Trophoblast cell (in vitro differentiated cells and primary cell): ENCODE measurements at regions not wholly inside any gene's neighbourhood (a gene's known extent, or its start where the extent isn't known, plus 50 kb on each side); places are given as distances from the start of the nearest gene placed in this dataset.
A peak's percentile ranks its signal among the peaks of the same experiment; 100 is the strongest.

Source experiments
- DNase-seq, 2 donors: peaks; one replicate each; pipeline ENCODE4 v3.0.0-alpha.2; 2016
- H2AFZ ChIP-seq: 2 replicates; pipeline ENCODE4 v1.6.1; 2013; ENCODE audit warnings: low read length, moderate library complexity, mild to moderate bottlenecking; ENCODE audit not compliant: insufficient read depth, poor library complexity
- H2AK5ac ChIP-seq: 2 replicates; pipeline ENCODE4 v1.6.1; 2013; ENCODE audit warnings: mild to moderate bottlenecking, low read length
- H2BK120ac ChIP-seq: 2 replicates; pipeline ENCODE4 v1.6.1; 2013; ENCODE audit warnings: low read length, mild to moderate bottlenecking, moderate library complexity; ENCODE audit not compliant: insufficient read depth, poor library complexity
- H2BK12ac ChIP-seq: 2 replicates; pipeline ENCODE4 v1.6.1; 2013; ENCODE audit warnings: mild to moderate bottlenecking, low read length, moderate library complexity
- H2BK5ac ChIP-seq: 2 replicates; pipeline ENCODE4 v1.6.1; 2013; ENCODE audit warnings: low read length, low read depth, moderate library complexity, mild to moderate bottlenecking; ENCODE audit not compliant: poor library complexity
- H3K14ac ChIP-seq: 2 replicates; pipeline ENCODE4 v1.6.1; 2013; ENCODE audit warnings: mild to moderate bottlenecking, low read length
- H3K18ac ChIP-seq: 2 replicates; pipeline ENCODE4 v1.6.1; 2013; ENCODE audit warnings: mild to moderate bottlenecking, low read length
- H3K23ac ChIP-seq: 2 replicates; pipeline ENCODE4 v1.6.1; 2013; ENCODE audit warnings: low read length
- H3K27ac ChIP-seq: 2 replicates; pipeline ENCODE4 v1.5.1; 2013; ENCODE audit warnings: low read depth, mild to moderate bottlenecking, inconsistent platforms, low read length, moderate library complexity
- H3K27me3 ChIP-seq: 2 replicates; pipeline ENCODE4 v1.6.1; 2013; ENCODE audit warnings: inconsistent platforms, mild to moderate bottlenecking, low read length, moderate library complexity; ENCODE audit not compliant: insufficient read depth
- H3K36me3 ChIP-seq, 2 experiments: 1 replicate in 1 of 2; 2 replicates in 1 of 2; pipeline ENCODE4 v1.6.1; 2013; ENCODE audit warnings: low read length in 2 of 2, mild to moderate bottlenecking in 2 of 2, moderate library complexity in 1 of 2; ENCODE audit not compliant: insufficient read depth in 2 of 2, control insufficient read depth in 1 of 2
- H3K4ac ChIP-seq: 2 replicates; pipeline ENCODE4 v1.6.1; 2013; ENCODE audit warnings: low read depth, mild to moderate bottlenecking, low read length, moderate library complexity
- H3K4me1 ChIP-seq, 2 experiments: 1 replicate in 1 of 2; 2 replicates in 1 of 2; pipeline ENCODE4 v1.6.1; 2013; ENCODE audit warnings: low read length in 2 of 2, mild to moderate bottlenecking in 2 of 2, moderate library complexity in 1 of 2; ENCODE audit not compliant: insufficient read depth in 2 of 2, control insufficient read depth in 1 of 2
- H3K4me2 ChIP-seq: 2 replicates; pipeline ENCODE4 v1.6.1; 2013; ENCODE audit warnings: inconsistent platforms, mild to moderate bottlenecking, low read length, moderate library complexity
- H3K4me3 ChIP-seq: 2 replicates; pipeline ENCODE4 v1.5.1; 2013; ENCODE audit warnings: mild to moderate bottlenecking, low read depth, low read length, inconsistent platforms
- H3K79me1 ChIP-seq: one replicate; pipeline ENCODE4 v1.6.1; 2013; ENCODE audit warnings: low read length
- H3K79me2 ChIP-seq: 2 replicates; pipeline ENCODE4 v1.6.1; 2013; ENCODE audit warnings: low read length, mild to moderate bottlenecking; ENCODE audit not compliant: control insufficient read depth, insufficient read depth, poor library complexity
- H3K9ac ChIP-seq: 2 replicates; pipeline ENCODE4 v1.6.1; 2013; ENCODE audit warnings: mild to moderate bottlenecking, low read length
- H3K9me3 ChIP-seq: 2 replicates; pipeline ENCODE4 v1.6.1; 2013; ENCODE audit warnings: low read depth, mild to moderate bottlenecking, control low read depth, inconsistent platforms, low read length; ENCODE audit not compliant: insufficient read depth
- H4K12ac ChIP-seq: 2 replicates; pipeline ENCODE4 v1.6.1; 2013; ENCODE audit warnings: low read depth, mild to moderate bottlenecking, low read length, moderate library complexity
- H4K8ac ChIP-seq: 2 replicates; pipeline ENCODE4 v1.6.1; 2013; ENCODE audit warnings: low read depth, mild to moderate bottlenecking, low read length, moderate library complexity
- H4K91ac ChIP-seq: one replicate; pipeline ENCODE4 v1.6.1; 2013; ENCODE audit warnings: low read depth, mild to moderate bottlenecking, low read length, moderate library complexity
- WGBS: extraction: QIAGEN DNeasy Blood & Tissue Kit; methylation state at CpG from one replicate; pipeline ENCODE4 v1.1.7; 2013; ENCODE audit warnings: missing lambda C conversion rate; ENCODE audit not compliant: insufficient read length, insufficient coverage; ENCODE audit errors: extremely low coverage; 5-methylcytosine and 5-hydroxymethylcytosine counted together

DNA sequence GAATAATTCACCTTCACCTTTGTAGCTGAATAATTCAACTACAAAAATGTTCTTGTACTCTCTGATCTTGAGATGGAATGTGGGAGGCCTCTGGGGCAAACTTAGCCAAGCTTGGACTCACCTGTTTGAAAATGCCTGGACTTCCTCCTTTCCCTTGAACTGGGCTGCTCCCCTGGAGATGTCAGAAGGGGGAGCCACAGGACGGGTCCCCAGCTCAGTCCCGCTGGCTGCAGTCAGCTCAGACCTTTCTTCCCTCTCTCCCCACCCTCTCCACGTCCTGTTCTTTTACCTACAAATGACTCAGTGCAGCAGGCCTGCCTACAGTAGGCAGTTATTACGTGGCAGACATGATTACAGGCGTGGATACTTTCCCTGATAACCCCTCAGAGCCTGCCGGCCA, 131.5 kb upstream of the RALGAPA2 start:
- peak; percentile 33 to 44 for DNase-seq
- no peak overlapping the region for H2BK120ac ChIP-seq
- H2AK5ac ChIP-seq: no peak overlapping the region
- H3K4me2 ChIP-seq: no peak overlapping the region
- no peak overlapping the region for H4K12ac ChIP-seq
- H3K14ac ChIP-seq: no peak overlapping the region
- no peak overlapping the region for H3K27ac ChIP-seq
- no peaks in the 10 kb centered on the region for H3K36me3 ChIP-seq
- no peaks in the 10 kb centered on the region for H3K79me2 ChIP-seq
- H3K4ac ChIP-seq: no peak overlapping the region
- no peaks in the 10 kb centered on the region for H3K9me3 ChIP-seq
- H2BK5ac ChIP-seq: no peak overlapping the region
- H4K91ac ChIP-seq: no peak overlapping the region
- H3K9ac ChIP-seq: no peak overlapping the region
- no peaks in the 10 kb centered on the region for H3K27me3 ChIP-seq
- peaks cover 3% of the 10 kb centered on the region in 2 experiments for H3K4me1 ChIP-seq
- no peak overlapping the region for H3K18ac ChIP-seq
- no CpG with 5 or more reads among the region's 6 CpGs for WGBS
- H3K4me3 ChIP-seq: no peak overlapping the region
- no peak overlapping the region for H2AFZ ChIP-seq
- no peaks in the 10 kb centered on the region for H3K79me1 ChIP-seq
- no peak overlapping the region for H4K8ac ChIP-seq
- no peak overlapping the region for H2BK12ac ChIP-seq
- no peak overlapping the region for H3K23ac ChIP-seq

GRCh38 chr20:20839771-20840170, 127.3 kb upstream of the RALGAPA2 start:
- Histone ChIP-seq H4K8ac (no peak overlapping the region), H3K27me3 (peaks cover 2% of the 10 kb centered on the region), H3K79me2 (no peaks in the 10 kb centered on the region), H2AFZ (no peak overlapping the region), H3K27ac (no peak overlapping the region), H3K79me1 (no peaks in the 10 kb centered on the region), H3K9ac (no peak overlapping the region), H3K14ac (no peak overlapping the region), H3K36me3 (no peaks in the 10 kb centered on the region), H3K23ac (no peak overlapping the region), H3K4me1 (peaks cover 3% of the 10 kb centered on the region in 2 experiments), H4K12ac (no peak overlapping the region), H4K91ac (no peak overlapping the region), H3K18ac (no peak overlapping the region), H3K9me3 (no peaks in the 10 kb centered on the region), H3K4me3 (no peak overlapping the region), H2BK120ac (no peak overlapping the region), H2AK5ac (no peak overlapping the region), H3K4me2 (no peak overlapping the region), H2BK12ac (no peak overlapping the region), H3K4ac (no peak overlapping the region), H2BK5ac (no peak overlapping the region)
- DNase-seq: no peak

GRCh38 chr20:20837574-20838021, 125.2 kb upstream of the RALGAPA2 start:
- no peak overlapping the region for H3K4me3 ChIP-seq

DNA sequence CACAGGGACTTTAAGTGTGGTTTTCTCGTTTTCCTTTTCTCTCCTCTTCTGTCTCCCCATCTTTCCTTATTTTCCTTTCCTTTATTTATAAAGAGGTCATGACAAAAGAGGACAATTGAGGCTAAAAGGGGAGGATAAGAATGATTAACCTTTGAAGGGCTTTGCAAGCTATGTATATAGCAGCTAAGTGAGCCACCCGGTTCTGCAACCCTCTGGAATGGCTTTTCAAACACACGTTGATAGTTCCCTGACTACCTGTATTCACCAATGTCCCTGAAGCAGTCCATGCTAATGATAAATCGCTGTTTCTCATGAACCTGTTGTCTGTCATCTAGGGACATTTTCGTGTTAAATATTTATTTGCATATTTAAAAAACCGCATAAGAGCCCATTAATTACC, 124.4 kb upstream of the RALGAPA2 start:
- Histone ChIP-seq H3K9me3 (no peaks in the 10 kb centered on the region), H3K27ac (no peak overlapping the region), H2AFZ (no peak overlapping the region), H3K14ac (no peak overlapping the region), H4K12ac (no peak overlapping the region), H3K23ac (no peak overlapping the region), H3K9ac (no peak overlapping the region), H3K79me2 (no peaks in the 10 kb centered on the region), H3K27me3 (peaks cover 2% of the 10 kb centered on the region), H2BK120ac (no peak overlapping the region), H4K8ac (no peak overlapping the region), H3K79me1 (no peaks in the 10 kb centered on the region), H3K4me3 (no peak overlapping the region), H4K91ac (no peak overlapping the region), H3K4ac (no peak overlapping the region), H2BK12ac (no peak overlapping the region), H2BK5ac (no peak overlapping the region), H3K4me2 (no peak overlapping the region), H3K4me1 (peaks cover 0 to 2% of the 10 kb centered on the region in 2 experiments), H3K18ac (no peak overlapping the region), H2AK5ac (no peak overlapping the region), H3K36me3 (no peaks in the 10 kb centered on the region)
- WGBS: no CpG with 5 or more reads among the region's 6 CpGs
- no peak for DNase-seq

More at GRCh38 chr20:20837574-20838021, 125.2 kb upstream of the RALGAPA2 start:
- Histone ChIP-seq H3K79me1 (no peaks in the 10 kb centered on the region), H3K9ac (no peak overlapping the region), H4K12ac (no peak overlapping the region), H2AFZ (peak overlapping the region; percentile 26), H3K23ac (no peak overlapping the region), H3K9me3 (no peaks in the 10 kb centered on the region), H2BK12ac (no peak overlapping the region), H4K91ac (no peak overlapping the region), H2BK120ac (no peak overlapping the region), H2AK5ac (no peak overlapping the region), H3K4me1 (no peaks in the 10 kb centered on the region), H2BK5ac (no peak overlapping the region), H3K36me3 (no peaks in the 10 kb centered on the region), H4K8ac (no peak overlapping the region), H3K18ac (no peak overlapping the region), H3K27ac (no peak overlapping the region), H3K27me3 (peaks cover 2% of the 10 kb centered on the region), H3K4ac (no peak overlapping the region), H3K4me2 (peak overlapping the region; percentile 44), H3K14ac (no peak overlapping the region), H3K79me2 (no peaks in the 10 kb centered on the region)
- peak; percentile 36 to 76 for DNase-seq
- no CpG with 5 or more reads among the region's 19 CpGs for WGBS
